H1 (cell line): ENCODE measurements at regions not wholly inside any gene's neighbourhood (a gene's known extent, or its start where the extent isn't known, plus 50 kb on each side); places are given as distances from the start of the nearest gene placed in this dataset.

Source experiments
- EGR1 ChIP-seq: IDR thresholded peaks from 2 replicates; pipeline ENCODE4 v1.6.1; 2011; ENCODE audit warnings: low read depth, low read length, borderline replicate concordance
- POLR2A ChIP-seq, 2 experiments: IDR thresholded peaks; 1 replicate in 1 of 2; 2 replicates in 1 of 2; pipeline ENCODE4 v1.6.1; 2011; ENCODE audit warnings: low read depth in 2 of 2, low read length in 2 of 2, mild to moderate bottlenecking in 2 of 2; ENCODE audit errors: control extremely low read depth in 1 of 2
- TAF1 ChIP-seq: IDR thresholded peaks from 2 replicates; pipeline ENCODE4 v1.6.1; 2011; ENCODE audit warnings: mild to moderate bottlenecking, low read depth, low read length
- USF2 ChIP-seq: IDR thresholded peaks from 2 replicates; pipeline ENCODE4 v1.6.1; 2011; ENCODE audit warnings: low read length, improper control_type of control experiment

GRCh38 chr22:44391015-44391414, 78.3 kb upstream of the SHISAL1 start (continued):
- no peak for TF ChIP-seq POLR2A (IDR thresholded peaks at IDR 0.05; ENCODE audit: control extremely low read depth in 1 of 2, low read depth in 2 of 2, low read length in 2 of 2)
- no peak for TF ChIP-seq USF2
- TF ChIP-seq TAF1 = no peak
- no peak for TF ChIP-seq EGR1
